Keratinocyte (primary cell): ENCODE measurements at regions not wholly inside any gene's neighbourhood (a gene's known extent, or its start where the extent isn't known, plus 50 kb on each side); places are given as distances from the start of the nearest gene placed in this dataset.

Experiments used
- DNase-seq: peaks from one replicate; pipeline ENCODE4 v3.0.0-alpha.2; 2011; ENCODE audit warnings: low read depth, missing footprints, low spot score
- FAIRE-seq: peaks from 2 replicates; lab custom pipeline; 2011; peaks lifted over from hg19 to GRCh38; lab: Jason Lieb, UNC
- H2AFZ ChIP-seq: 2 replicates; pipeline ENCODE4 v1.6.0; 2012; ENCODE audit warnings: low read length, control low read depth, inconsistent platforms; ENCODE audit not compliant: control insufficient read depth
- H3K27ac ChIP-seq: 2 replicates; pipeline ENCODE4 v1.5.1; 2011; ENCODE audit warnings: low read length; ENCODE audit not compliant: control insufficient read depth, insufficient read depth
- H3K27me3 ChIP-seq: 3 replicates; pipeline ENCODE4 v1.6.0; 2011; ENCODE audit warnings: low read length; ENCODE audit not compliant: control insufficient read depth, insufficient read depth; ENCODE audit errors: extremely low read depth
- H3K36me3 ChIP-seq, 2 experiments: 2 replicates in 1 of 2; 3 replicates in 1 of 2; pipeline ENCODE4 v1.5.1; 2011; ENCODE audit warnings: low read length in 2 of 2, mild to moderate bottlenecking in 1 of 2; ENCODE audit not compliant: control insufficient read depth in 2 of 2, insufficient read depth in 2 of 2; ENCODE audit errors: extremely low read depth in 1 of 2
- H3K4me1 ChIP-seq: 3 replicates; pipeline ENCODE4 v1.5.1; 2011; ENCODE audit warnings: low read length; ENCODE audit not compliant: control insufficient read depth, insufficient read depth; ENCODE audit errors: extremely low read depth
- H3K4me2 ChIP-seq: 3 replicates; pipeline ENCODE4 v1.6.0; 2011; ENCODE audit warnings: low read depth, low read length; ENCODE audit not compliant: control insufficient read depth, insufficient read depth; ENCODE audit errors: extremely low read depth
- H3K4me3 ChIP-seq, 3 experiments: fragments of 200-600 bp in 1 of 3; sonication (generic) in 1 of 3; 2 replicates in 2 of 3; 3 replicates in 1 of 3; pipeline ENCODE4 v1.5.1; 2011 to 2016; ENCODE audit warnings: low read length in 3 of 3, mild to moderate bottlenecking in 3 of 3, control low read depth in 2 of 3, inconsistent platforms in 1 of 3, low read depth in 1 of 3, mixed read lengths in 1 of 3, mixed run types in 1 of 3, moderate library complexity in 1 of 3; ENCODE audit not compliant: control insufficient read depth in 2 of 3, insufficient read depth in 2 of 3; ENCODE audit errors: extremely low read depth in 1 of 3
- H3K79me2 ChIP-seq: 2 replicates; pipeline ENCODE4 v1.6.0; 2012; ENCODE audit warnings: low read length; ENCODE audit not compliant: control insufficient read depth, insufficient read depth
- H3K9ac ChIP-seq: 3 replicates; pipeline ENCODE4 v1.6.0; 2011; ENCODE audit warnings: low read length; ENCODE audit not compliant: control insufficient read depth, insufficient read depth; ENCODE audit errors: extremely low read depth
- H3K9me1 ChIP-seq: 3 replicates; pipeline ENCODE4 v1.6.0; 2011; ENCODE audit warnings: low read length; ENCODE audit not compliant: control insufficient read depth, insufficient read depth; ENCODE audit errors: extremely low read depth
- H3K9me3 ChIP-seq: 2 replicates; pipeline ENCODE4 v1.5.1; 2012; ENCODE audit warnings: low read depth, low read length; ENCODE audit not compliant: control insufficient read depth
- H4K20me1 ChIP-seq: 3 replicates; pipeline ENCODE4 v1.6.0; 2011; ENCODE audit warnings: low read length; ENCODE audit not compliant: control insufficient read depth, insufficient read depth; ENCODE audit errors: extremely low read depth
- CTCF ChIP-seq, 3 experiments: IDR thresholded peaks in 1 of 3; conservative IDR thresholded peaks in 1 of 3; optimal IDR thresholded peaks in 1 of 3; 2 replicates in 2 of 3; 3 replicates in 1 of 3; pipeline versions ENCODE3 to v1.5.1; 2011; ENCODE audit warnings: low read length in 3 of 3, mild to moderate bottlenecking in 3 of 3, moderate library complexity in 2 of 3, control low read depth in 1 of 3, inconsistent platforms in 1 of 3; ENCODE audit not compliant: insufficient read depth in 2 of 3; ENCODE audit errors: extremely low read depth in 1 of 3
- EZH2 ChIP-seq: IDR thresholded peaks from one replicate; pipeline ENCODE4 v1.6.1; 2012; ENCODE audit warnings: inconsistent platforms, mild to moderate bottlenecking, low read length, moderate library complexity
- dilution Hi-C: fragments of 300-500 bp; cut with MboI; formaldehyde crosslinking; loops from one replicate; pipeline ENCODE4 v1.7.0; 2020; ENCODE audit warnings: low sequenced_read_pairs; ENCODE audit not compliant: extremely low pct_ligation_motif_present

GRCh38 chr15:53360881-53361280 is 398.6 kb downstream of the WDR72 start:
- DNase-seq (no peak), FAIRE-seq (no peak)
- dilution Hi-C loops, result no loop called here
- no peak overlapping the region for H3K4me3 ChIP-seq
- H3K79me2 ChIP-seq, result no peaks in the 10 kb centered on the region
- TF ChIP-seq CTCF (optimal IDR thresholded peaks at IDR 0.05 in 1 of 3, IDR thresholded peaks at IDR 0.05 in 1 of 3, conservative IDR thresholded peaks at IDR 0.05 in 1 of 3; ENCODE audit: extremely low read depth in 1 of 3, insufficient read depth in 2 of 3, low read length in 3 of 3) (no peak), EZH2 (no peak)
- H3K27me3 ChIP-seq, result no peaks in the 10 kb centered on the region
- no peaks in the 10 kb centered on the region for H3K9me1 ChIP-seq
- H4K20me1 ChIP-seq, result no peaks in the 10 kb centered on the region
- no peak overlapping the region for H3K27ac ChIP-seq
- no peaks in the 10 kb centered on the region for H3K9me3 ChIP-seq
- no peak overlapping the region for H3K4me2 ChIP-seq
- H3K9ac ChIP-seq, result no peak overlapping the region
- H3K36me3 ChIP-seq, result no peaks in the 10 kb centered on the region
- H2AFZ ChIP-seq, result no peak overlapping the region
- no peaks in the 10 kb centered on the region for H3K4me1 ChIP-seq

DNA sequence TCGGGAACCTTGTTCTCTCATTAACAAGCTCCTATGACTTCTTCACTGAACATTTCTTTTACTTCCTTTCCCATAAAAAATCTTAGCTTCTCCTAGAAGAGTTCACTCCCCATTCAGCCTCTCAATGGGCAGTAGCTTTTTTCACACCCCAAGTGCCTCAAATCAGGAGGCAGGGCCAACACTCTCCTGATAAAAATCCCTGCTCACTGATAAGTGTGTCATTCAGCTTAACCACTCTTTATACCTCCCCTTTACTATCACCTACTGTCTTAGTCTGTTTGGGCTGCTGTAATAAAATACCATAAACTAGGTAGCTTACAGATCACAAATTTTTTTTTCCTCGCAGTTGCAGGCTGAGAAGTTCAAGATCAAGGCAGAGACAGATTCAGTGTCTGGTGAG is 400.4 kb downstream of the WDR72 start:
- Histone ChIP-seq H4K20me1 (no peaks in the 10 kb centered on the region), H2AFZ (no peak overlapping the region), H3K4me1 (no peaks in the 10 kb centered on the region), H3K4me2 (no peak overlapping the region), H3K27ac (no peak overlapping the region), H3K79me2 (no peaks in the 10 kb centered on the region), H3K9ac (no peak overlapping the region), H3K27me3 (no peaks in the 10 kb centered on the region), H3K36me3 (no peaks in the 10 kb centered on the region), H3K9me3 (no peaks in the 10 kb centered on the region), H3K4me3 (no peak overlapping the region), H3K9me1 (no peaks in the 10 kb centered on the region)
- FAIRE-seq (no peak), DNase-seq (no peak)
- dilution Hi-C loops, result no loop called here
- no peak for TF ChIP-seq CTCF (optimal IDR thresholded peaks at IDR 0.05 in 1 of 3, IDR thresholded peaks at IDR 0.05 in 1 of 3, conservative IDR thresholded peaks at IDR 0.05 in 1 of 3; ENCODE audit: extremely low read depth in 1 of 3, insufficient read depth in 2 of 3, low read length in 3 of 3)
